WERI-Rb-1 (cell line): ENCODE measurements at regions not wholly inside any gene's neighbourhood (a gene's known extent, or its start where the extent isn't known, plus 50 kb on each side); places are given as distances from the start of the nearest gene placed in this dataset.
A peak's percentile ranks its signal among the peaks of the same experiment; 100 is the strongest.

Source experiments
- DNase-seq: peaks from one replicate; pipeline ENCODE4 v3.0.0-alpha.2; 2020
- H3K27ac ChIP-seq: fragments of 250-450 bp; sonication (Bioruptor Pico); 2 replicates; pipeline ENCODE4 v1.5.1; 2020; ENCODE audit warnings: mild to moderate bottlenecking, moderate library complexity
- H3K27me3 ChIP-seq: fragments of 250-450 bp; sonication (Bioruptor Pico); 2 replicates; pipeline ENCODE4 v1.5.1; 2021; ENCODE audit warnings: mild to moderate bottlenecking, low read depth, moderate library complexity; ENCODE audit not compliant: insufficient read depth, severe bottlenecking
- H3K36me3 ChIP-seq: fragments of 250-450 bp; sonication (Bioruptor Pico); 2 replicates; pipeline ENCODE4 v1.5.1; 2020; ENCODE audit warnings: mild to moderate bottlenecking, moderate library complexity
- H3K4me3 ChIP-seq: 2 replicates; pipeline ENCODE4 v1.5.1; 2011; ENCODE audit warnings: low read depth, mild to moderate bottlenecking, control low read depth, low read length
- H3K9me3 ChIP-seq: fragments of 250-450 bp; sonication (Bioruptor Pico); 2 replicates; pipeline ENCODE4 v1.5.1; 2021; ENCODE audit warnings: mild to moderate bottlenecking, moderate library complexity; ENCODE audit not compliant: severe bottlenecking
- CTCF ChIP-seq: IDR thresholded peaks from 2 replicates; pipeline ENCODE4 v1.5.1; 2011; ENCODE audit warnings: low read depth, mild to moderate bottlenecking, control low read depth, inconsistent platforms, low read length

- DNase-seq: no peak
- no peaks in the 10 kb centered on the region for H3K9me3 ChIP-seq
- no peak for TF ChIP-seq CTCF
- no peaks in the 10 kb centered on the region for H3K36me3 ChIP-seq
- no peak overlapping the region for H3K27ac ChIP-seq
- no peaks in the 10 kb centered on the region for H3K27me3 ChIP-seq
- no peak overlapping the region for H3K4me3 ChIP-seq
These were observed 559.5 kb upstream of the IGFBP3 start for GRCh38 chr7:46480619-46481018.

- Histone ChIP-seq H3K4me3 (no peak overlapping the region), H3K36me3 (no peaks in the 10 kb centered on the region), H3K27ac (no peak overlapping the region), H3K9me3 (no peaks in the 10 kb centered on the region), H3K27me3 (no peaks in the 10 kb centered on the region)
- no peak for TF ChIP-seq CTCF
- no peak for DNase-seq
These were observed 558.6 kb upstream of the IGFBP3 start for GRCh38 chr7:46479680-46480079.

GRCh38 chr7:46478046-46478445 is 557.0 kb upstream of the IGFBP3 start:
- no peaks in the 10 kb centered on the region for H3K36me3 ChIP-seq
- no peak for TF ChIP-seq CTCF
- no peaks in the 10 kb centered on the region for H3K9me3 ChIP-seq
- H3K27me3 ChIP-seq: no peaks in the 10 kb centered on the region
- no peak for DNase-seq
- no peak overlapping the region for H3K27ac ChIP-seq
- H3K4me3 ChIP-seq: no peak overlapping the region

GRCh38 chr7:46468753-46469356 is 547.8 kb upstream of the IGFBP3 start:
- H3K27me3 ChIP-seq: no peaks in the 10 kb centered on the region
- no peak overlapping the region for H3K4me3 ChIP-seq
- TF ChIP-seq CTCF: no peak
- no peaks in the 10 kb centered on the region for H3K36me3 ChIP-seq
- H3K9me3 ChIP-seq: peaks cover 33% of the 10 kb centered on the region
- peak; percentile 15 for DNase-seq
- H3K27ac ChIP-seq: no peak overlapping the region

- no peak for DNase-seq
- TF ChIP-seq CTCF: no peak
- H3K27ac ChIP-seq: no peak overlapping the region
- no peaks in the 10 kb centered on the region for H3K36me3 ChIP-seq
- H3K9me3 ChIP-seq: peaks cover 23% of the 10 kb centered on the region
- H3K4me3 ChIP-seq: no peak overlapping the region
- H3K27me3 ChIP-seq: no peaks in the 10 kb centered on the region
These were observed 542.1 kb upstream of the IGFBP3 start for GRCh38 chr7:46463170-46463569.

GRCh38 chr7:46461334-46461777 is 540.3 kb upstream of the IGFBP3 start:
- peaks cover 7% of the 10 kb centered on the region for H3K9me3 ChIP-seq
- TF ChIP-seq CTCF: no peak
- no peak for DNase-seq

More at GRCh38 chr7:46461334-46461777, 540.3 kb upstream of the IGFBP3 start:
- H3K36me3 ChIP-seq: no peaks in the 10 kb centered on the region
- H3K27me3 ChIP-seq: no peaks in the 10 kb centered on the region
- no peak overlapping the region for H3K4me3 ChIP-seq
- no peak overlapping the region for H3K27ac ChIP-seq
